Thyroid gland (tissue), 4 donors: ENCODE measurements at regions not wholly inside any gene's neighbourhood (a gene's known extent, or its start where the extent isn't known, plus 50 kb on each side); places are given as distances from the start of the nearest gene placed in this dataset.

Experiments
- DNase-seq, 2 donors: peaks; one replicate each; pipeline ENCODE4 v3.0.0-alpha.2; 2019
- H3K27ac ChIP-seq, 3 donors: fragments of 200-600 bp; sonication (generic); 1 replicate in 2 of 3; 2 replicates in 1 of 3; pipeline ENCODE4 v1.5.1; 2016 to 2019; ENCODE audit warnings: mild to moderate bottlenecking in 1 of 3, moderate library complexity in 1 of 3
- H3K27me3 ChIP-seq: fragments of 200-600 bp; sonication (generic); one replicate; pipeline ENCODE4 v1.5.1; 2019
- H3K36me3 ChIP-seq, 2 donors: fragments of 200-600 bp; sonication (generic); one replicate each; pipeline ENCODE4 v1.5.1; 2016 to 2019
- H3K4me1 ChIP-seq, 2 donors: fragments of 200-600 bp; sonication (generic); one replicate each; pipeline ENCODE4 v1.5.1; 2017 to 2019
- H3K4me3 ChIP-seq, 3 donors: fragments of 200-600 bp; sonication (generic); replicated peaks in 1 of 3; 1 replicate in 2 of 3; 2 replicates in 1 of 3; pipeline ENCODE4 v1.5.1; 2016; ENCODE audit warnings: mild to moderate bottlenecking in 1 of 3
- H3K9me3 ChIP-seq: fragments of 200-600 bp; sonication (generic); one replicate; pipeline ENCODE4 v1.5.1; 2017
- CTCF ChIP-seq, 6 experiments: fragments of 200-600 bp in 3 of 6; fragments of 450-650 bp in 3 of 6; sonication (generic) in 3 of 6; IDR thresholded peaks; one replicate each; pipeline ENCODE4 v1.5.1; 2016 to 2019; ENCODE audit warnings: antibody characterized with exemption in 6 of 6, mild to moderate bottlenecking in 2 of 6, inconsistent platforms in 1 of 6, moderate library complexity in 1 of 6
- POLR2A ChIP-seq, 2 donors: fragments of 450-650 bp; IDR thresholded peaks; one replicate each; pipeline ENCODE4 v1.6.1; 2017; ENCODE audit warnings: antibody characterized with exemption in 2 of 2, mild to moderate bottlenecking in 2 of 2, moderate library complexity in 1 of 2
- WGBS, 2 donors: methylation state at CpG; one replicate each; pipeline ENCODE4 v1.1.5; 2017; 5-methylcytosine and 5-hydroxymethylcytosine counted together
- intact Hi-C: fragments of 100-400 bp; cut with DNase I; formaldehyde crosslinking; loops from one replicate; pipeline ENCODE4 v1.15.1; 2023

- TF ChIP-seq CTCF (IDR thresholded peaks at IDR 0.05) (no peak), POLR2A (IDR thresholded peaks at IDR 0.05) (no peak)
- Histone ChIP-seq H3K9me3 (no peaks in the 10 kb centered on the region), H3K36me3 (no peaks in the 10 kb centered on the region), H3K4me1 (no peaks in the 10 kb centered on the region), H3K4me3 (no peak overlapping the region), H3K27ac (no peak overlapping the region), H3K27me3 (no peaks in the 10 kb centered on the region)
- intact Hi-C loops: no loop called here
- DNase-seq: no peak
- 87 to 89% methylated on average over 14 to 15 of the region's 15 CpGs for WGBS, 2 donors
These were observed 226.0 kb downstream of the TFCP2L1 start for GRCh38 chr2:121058852-121059558.

DNA sequence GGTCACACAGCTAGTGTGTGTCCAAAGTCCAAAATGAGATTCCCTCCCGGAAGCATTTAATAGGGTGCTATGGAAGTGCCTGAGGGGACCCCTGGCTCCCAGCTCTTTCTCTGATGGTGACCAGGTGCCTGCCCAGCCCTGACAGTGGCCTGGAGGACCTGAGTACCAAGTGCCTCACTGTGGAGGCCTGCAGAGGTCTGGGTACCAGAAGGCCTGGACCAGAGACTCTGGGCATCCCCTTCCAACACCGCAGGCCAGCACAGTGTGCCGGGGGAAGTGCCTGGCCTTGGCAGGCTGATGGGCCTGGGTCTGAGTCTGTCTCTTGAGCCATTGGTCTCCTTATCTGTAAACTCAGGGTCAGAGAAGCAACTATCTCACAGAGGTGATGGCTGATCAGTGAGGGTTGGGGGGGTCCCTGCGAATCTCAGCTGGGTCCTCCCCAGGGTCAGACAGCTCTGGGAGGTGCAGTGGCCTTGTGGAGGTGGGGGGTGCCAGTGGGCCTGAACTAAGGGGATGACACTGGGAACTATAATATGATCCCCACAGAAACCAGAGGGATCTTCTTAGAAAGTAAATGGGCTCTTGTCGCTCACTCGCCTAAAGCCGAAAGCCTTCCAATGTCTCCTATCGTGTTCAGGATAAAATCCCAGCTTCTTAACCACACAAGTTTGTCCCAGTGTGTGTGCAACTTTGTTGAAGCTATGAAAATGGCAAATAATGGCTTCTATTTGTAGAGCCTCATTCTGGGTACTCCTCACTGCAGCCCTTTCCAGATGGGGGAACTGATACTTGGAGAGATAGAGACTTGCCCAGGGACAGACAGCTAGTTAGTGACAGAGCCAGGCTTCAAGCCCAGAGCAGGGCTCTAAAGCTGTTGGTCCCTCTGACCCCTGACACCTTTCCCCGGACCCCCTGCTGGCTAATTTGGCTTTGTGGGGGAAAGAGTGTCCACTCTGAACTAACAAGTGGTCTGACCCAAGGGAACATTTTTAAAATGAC lies 225.1 kb downstream of the TFCP2L1 start:
- 85 to 88% methylated on average over 7 of the region's 9 CpGs for WGBS, 2 donors
- Histone ChIP-seq H3K4me1 (no peaks in the 10 kb centered on the region), H3K36me3 (no peaks in the 10 kb centered on the region), H3K9me3 (no peaks in the 10 kb centered on the region), H3K27ac (no peak overlapping the region), H3K4me3 (no peak overlapping the region), H3K27me3 (no peaks in the 10 kb centered on the region)
- DNase-seq: no peak
- intact Hi-C loops: no loop called here
- TF ChIP-seq POLR2A (IDR thresholded peaks at IDR 0.05): no peak
- TF ChIP-seq CTCF (IDR thresholded peaks at IDR 0.05): no peak

DNA sequence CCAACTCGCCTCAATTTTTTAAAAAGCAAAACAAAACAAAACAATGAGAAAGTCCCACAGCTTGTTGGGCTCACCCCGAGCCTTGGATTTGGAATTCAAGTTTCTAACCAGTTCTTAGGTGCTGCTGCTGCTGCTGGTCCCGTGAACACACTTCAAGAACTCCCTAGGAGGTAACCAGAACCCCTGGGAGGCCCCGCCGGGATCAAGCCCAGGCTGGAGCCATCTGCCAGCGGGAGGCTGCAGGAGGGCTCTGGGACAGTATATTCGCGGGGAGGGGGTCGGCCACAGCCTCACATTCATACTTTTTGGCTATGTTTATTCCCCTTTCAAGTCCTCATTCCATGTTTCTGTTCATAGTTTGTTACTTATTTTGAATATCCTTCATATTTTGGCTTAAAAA lies 223.4 kb downstream of the TFCP2L1 start:
- TF ChIP-seq CTCF (IDR thresholded peaks at IDR 0.05) (no peak), POLR2A (IDR thresholded peaks at IDR 0.05) (no peak)
- H3K27ac ChIP-seq: no peak overlapping the region
- no peak overlapping the region for H3K4me3 ChIP-seq
- H3K9me3 ChIP-seq: no peaks in the 10 kb centered on the region
- H3K36me3 ChIP-seq: no peaks in the 10 kb centered on the region
- DNase-seq: no peak
- H3K4me1 ChIP-seq: no peaks in the 10 kb centered on the region
- 70 to 71% methylated on average over 9 of the region's 9 CpGs for WGBS, 2 donors
- intact Hi-C loops: no loop called here
- no peaks in the 10 kb centered on the region for H3K27me3 ChIP-seq

- 84 to 87% methylated on average over 3 of the region's 3 CpGs for WGBS, 2 donors
- Histone ChIP-seq H3K9me3 (no peaks in the 10 kb centered on the region), H3K27ac (no peak overlapping the region), H3K4me1 (no peaks in the 10 kb centered on the region), H3K4me3 (no peak overlapping the region), H3K27me3 (no peaks in the 10 kb centered on the region), H3K36me3 (no peaks in the 10 kb centered on the region)
- intact Hi-C loops: no loop called here
- no peak for TF ChIP-seq POLR2A (IDR thresholded peaks at IDR 0.05)
- no peak for TF ChIP-seq CTCF (IDR thresholded peaks at IDR 0.05)
- DNase-seq: no peak
These were observed 221.5 kb downstream of the TFCP2L1 start for GRCh38 chr2:121063471-121063870.

DNA sequence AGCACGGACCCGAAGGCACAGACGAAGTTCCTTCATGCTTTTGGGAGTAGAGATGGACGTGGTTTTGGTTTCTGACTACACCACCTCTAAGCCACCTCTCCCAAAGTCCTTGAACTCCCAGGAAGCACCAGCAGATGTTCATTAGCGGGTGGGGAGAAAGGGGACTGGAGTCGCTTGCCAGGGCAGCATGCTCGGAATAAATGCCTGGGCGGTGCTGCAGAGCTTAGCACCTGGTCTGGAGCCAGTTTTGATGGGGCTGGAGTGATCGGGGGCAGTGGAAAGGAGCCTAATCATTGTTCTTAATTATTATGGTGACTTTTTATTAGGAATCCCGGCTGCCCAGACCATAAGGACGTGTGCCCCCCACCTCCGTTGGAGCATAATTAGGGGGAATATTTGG lies 220.8 kb downstream of the TFCP2L1 start:
- intact Hi-C loops: no loop called here
- TF ChIP-seq CTCF (IDR thresholded peaks at IDR 0.05) (no peak), POLR2A (IDR thresholded peaks at IDR 0.05) (no peak)

More for the DNA sequence above, 220.8 kb downstream of the TFCP2L1 start:
- 85 to 91% methylated on average over 12 of the region's 12 CpGs for WGBS, 2 donors
- Histone ChIP-seq H3K9me3 (no peaks in the 10 kb centered on the region), H3K27ac (no peak overlapping the region), H3K4me3 (no peak overlapping the region), H3K27me3 (no peaks in the 10 kb centered on the region), H3K4me1 (no peaks in the 10 kb centered on the region), H3K36me3 (no peaks in the 10 kb centered on the region)
- DNase-seq: no peak
